Upper lobe of left lung (tissue), 4 donors: ENCODE measurements at regions not wholly inside any gene's neighbourhood (a gene's known extent, or its start where the extent isn't known, plus 50 kb on each side); places are given as distances from the start of the nearest gene placed in this dataset.

Source experiments
- POLR2A ChIP-seq, 4 donors: fragments of 450-650 bp; IDR thresholded peaks; one replicate each; pipeline ENCODE4 v1.5.1; 2016 to 2017; ENCODE audit warnings: antibody characterized with exemption in 4 of 4, mild to moderate bottlenecking in 2 of 4
- TF ChIP-seq, protein P1 (sequence below), 6 experiments: fragments of 450-650 bp in 4 of 6; fragments of 200-600 bp in 2 of 6; sonication (generic) in 2 of 6; IDR thresholded peaks; one replicate each; pipeline ENCODE4 v1.5.1; 2016 to 2019; ENCODE audit warnings: antibody characterized with exemption in 6 of 6

DNA sequence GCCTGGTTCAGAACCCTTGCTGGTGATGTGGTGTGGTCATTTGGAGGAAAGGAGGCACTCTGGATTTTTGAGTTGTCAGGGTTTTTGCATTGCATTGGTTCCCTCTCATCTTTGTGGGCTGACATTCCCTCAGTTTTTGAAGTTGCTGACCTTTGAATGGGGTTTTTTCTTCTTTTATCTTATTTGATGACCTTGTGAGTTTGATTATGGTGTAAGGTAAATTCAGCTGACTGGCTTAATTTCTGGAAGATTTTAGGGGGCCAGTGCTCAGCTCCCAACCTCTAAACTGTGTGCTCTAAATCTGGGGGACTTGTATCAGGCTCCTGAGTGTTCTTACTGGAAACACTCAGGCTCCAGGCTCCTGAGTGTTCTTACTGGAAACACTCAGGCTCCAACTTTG lies 225.9 kb downstream of the MEIS1 start:
- TF ChIP-seq, protein P1, sequence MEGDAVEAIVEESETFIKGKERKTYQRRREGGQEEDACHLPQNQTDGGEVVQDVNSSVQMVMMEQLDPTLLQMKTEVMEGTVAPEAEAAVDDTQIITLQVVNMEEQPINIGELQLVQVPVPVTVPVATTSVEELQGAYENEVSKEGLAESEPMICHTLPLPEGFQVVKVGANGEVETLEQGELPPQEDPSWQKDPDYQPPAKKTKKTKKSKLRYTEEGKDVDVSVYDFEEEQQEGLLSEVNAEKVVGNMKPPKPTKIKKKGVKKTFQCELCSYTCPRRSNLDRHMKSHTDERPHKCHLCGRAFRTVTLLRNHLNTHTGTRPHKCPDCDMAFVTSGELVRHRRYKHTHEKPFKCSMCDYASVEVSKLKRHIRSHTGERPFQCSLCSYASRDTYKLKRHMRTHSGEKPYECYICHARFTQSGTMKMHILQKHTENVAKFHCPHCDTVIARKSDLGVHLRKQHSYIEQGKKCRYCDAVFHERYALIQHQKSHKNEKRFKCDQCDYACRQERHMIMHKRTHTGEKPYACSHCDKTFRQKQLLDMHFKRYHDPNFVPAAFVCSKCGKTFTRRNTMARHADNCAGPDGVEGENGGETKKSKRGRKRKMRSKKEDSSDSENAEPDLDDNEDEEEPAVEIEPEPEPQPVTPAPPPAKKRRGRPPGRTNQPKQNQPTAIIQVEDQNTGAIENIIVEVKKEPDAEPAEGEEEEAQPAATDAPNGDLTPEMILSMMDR (IDR thresholded peaks at IDR 0.05) = no peak
- TF ChIP-seq POLR2A (IDR thresholded peaks at IDR 0.05) = no peak
